HCT116 (cell line): ENCODE measurements at regions not wholly inside any gene's neighbourhood (a gene's known extent, or its start where the extent isn't known, plus 50 kb on each side); places are given as distances from the start of the nearest gene placed in this dataset.

Experiments
- POLR2A ChIP-seq: IDR thresholded peaks from 2 replicates; pipeline ENCODE4 v1.7.0; 2011; ENCODE audit warnings: borderline replicate concordance; ENCODE audit not compliant: insufficient read depth, insufficient read length; ENCODE audit errors: extremely low read depth
- RAD21 ChIP-seq: IDR thresholded peaks from 2 replicates; pipeline ENCODE4 v1.6.1; 2012; ENCODE audit warnings: low read depth, mild to moderate bottlenecking
- TF ChIP-seq, protein P1 (sequence below): IDR thresholded peaks from 2 replicates; pipeline ENCODE4 v1.6.1; 2012; ENCODE audit warnings: low read depth

- TF ChIP-seq POLR2A (no peak), RAD21 (no peak)
- TF ChIP-seq, protein P1, sequence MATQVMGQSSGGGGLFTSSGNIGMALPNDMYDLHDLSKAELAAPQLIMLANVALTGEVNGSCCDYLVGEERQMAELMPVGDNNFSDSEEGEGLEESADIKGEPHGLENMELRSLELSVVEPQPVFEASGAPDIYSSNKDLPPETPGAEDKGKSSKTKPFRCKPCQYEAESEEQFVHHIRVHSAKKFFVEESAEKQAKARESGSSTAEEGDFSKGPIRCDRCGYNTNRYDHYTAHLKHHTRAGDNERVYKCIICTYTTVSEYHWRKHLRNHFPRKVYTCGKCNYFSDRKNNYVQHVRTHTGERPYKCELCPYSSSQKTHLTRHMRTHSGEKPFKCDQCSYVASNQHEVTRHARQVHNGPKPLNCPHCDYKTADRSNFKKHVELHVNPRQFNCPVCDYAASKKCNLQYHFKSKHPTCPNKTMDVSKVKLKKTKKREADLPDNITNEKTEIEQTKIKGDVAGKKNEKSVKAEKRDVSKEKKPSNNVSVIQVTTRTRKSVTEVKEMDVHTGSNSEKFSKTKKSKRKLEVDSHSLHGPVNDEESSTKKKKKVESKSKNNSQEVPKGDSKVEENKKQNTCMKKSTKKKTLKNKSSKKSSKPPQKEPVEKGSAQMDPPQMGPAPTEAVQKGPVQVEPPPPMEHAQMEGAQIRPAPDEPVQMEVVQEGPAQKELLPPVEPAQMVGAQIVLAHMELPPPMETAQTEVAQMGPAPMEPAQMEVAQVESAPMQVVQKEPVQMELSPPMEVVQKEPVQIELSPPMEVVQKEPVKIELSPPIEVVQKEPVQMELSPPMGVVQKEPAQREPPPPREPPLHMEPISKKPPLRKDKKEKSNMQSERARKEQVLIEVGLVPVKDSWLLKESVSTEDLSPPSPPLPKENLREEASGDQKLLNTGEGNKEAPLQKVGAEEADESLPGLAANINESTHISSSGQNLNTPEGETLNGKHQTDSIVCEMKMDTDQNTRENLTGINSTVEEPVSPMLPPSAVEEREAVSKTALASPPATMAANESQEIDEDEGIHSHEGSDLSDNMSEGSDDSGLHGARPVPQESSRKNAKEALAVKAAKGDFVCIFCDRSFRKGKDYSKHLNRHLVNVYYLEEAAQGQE, result no peak
Observed at GRCh38 chr4:111761531-111761930, 383.7 kb upstream of the FAM241A start.
